NCI-H1092 treated with DMSO at 0.1 percent for 48 hours (cell line): ENCODE measurements at regions not wholly inside any gene's neighbourhood (a gene's known extent, or its start where the extent isn't known, plus 50 kb on each side); places are given as distances from the start of the nearest gene placed in this dataset.

Experiments
- DNase-seq: peaks from one replicate; lab custom pipeline; 2025; lab: John Stamatoyannopoulos, UW

GRCh38 chr2:195407783-195408182, 249.2 kb upstream of the SLC39A10 start:
- no peak for DNase-seq

DNA sequence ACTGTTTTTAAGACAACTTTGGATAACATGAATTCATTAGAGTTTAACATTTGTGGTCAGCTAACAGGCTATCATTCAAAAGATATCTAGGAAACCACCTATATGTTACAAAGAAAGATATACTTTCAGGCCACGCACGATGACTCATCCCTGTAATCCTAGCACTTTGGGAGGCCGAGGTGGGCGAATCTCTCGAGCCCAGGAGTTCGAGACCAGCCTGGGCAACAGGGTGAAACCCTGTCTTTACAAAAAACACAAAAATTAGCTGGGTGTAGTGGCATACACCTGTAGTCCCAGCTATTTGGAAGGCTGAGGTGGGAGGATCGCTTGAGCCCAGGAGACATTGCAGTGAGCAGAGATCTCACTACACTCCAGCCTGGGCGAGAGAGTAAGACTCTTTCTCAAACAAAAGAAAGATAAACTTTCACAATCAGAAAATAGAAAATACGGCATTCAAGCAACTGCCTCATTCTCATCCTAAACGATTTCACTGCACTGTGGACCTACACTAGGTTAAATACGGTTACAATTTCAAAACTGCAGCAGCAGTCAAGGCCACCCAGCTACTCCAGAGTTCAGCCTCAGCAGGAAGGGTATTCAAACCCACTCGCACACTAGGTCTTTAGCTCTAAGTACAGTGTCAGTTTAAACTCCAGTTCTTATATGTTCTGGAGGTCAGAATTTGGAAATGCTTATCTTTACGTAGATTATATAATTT, 250.0 kb upstream of the SLC39A10 start:
- no peak for DNase-seq

DNA sequence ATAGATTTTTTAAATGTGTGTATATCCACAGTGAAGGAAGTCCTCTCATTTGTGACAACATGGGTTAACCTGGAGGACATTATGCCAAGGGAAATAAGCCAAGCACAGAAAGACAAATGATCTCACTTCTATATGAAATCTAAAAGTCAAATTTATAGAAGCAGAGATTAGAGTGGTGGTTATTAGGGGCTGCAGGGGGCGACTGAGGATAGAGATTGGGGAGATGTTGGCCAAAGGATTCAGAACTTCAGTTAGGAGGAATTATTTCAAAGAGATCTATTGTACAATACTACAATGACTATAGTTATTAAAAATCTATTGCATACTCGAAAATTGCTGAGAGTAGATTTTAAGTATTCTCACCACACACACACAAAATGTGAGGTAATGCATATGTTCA, 252.4 kb upstream of the SLC39A10 start:
- no peak for DNase-seq

DNA sequence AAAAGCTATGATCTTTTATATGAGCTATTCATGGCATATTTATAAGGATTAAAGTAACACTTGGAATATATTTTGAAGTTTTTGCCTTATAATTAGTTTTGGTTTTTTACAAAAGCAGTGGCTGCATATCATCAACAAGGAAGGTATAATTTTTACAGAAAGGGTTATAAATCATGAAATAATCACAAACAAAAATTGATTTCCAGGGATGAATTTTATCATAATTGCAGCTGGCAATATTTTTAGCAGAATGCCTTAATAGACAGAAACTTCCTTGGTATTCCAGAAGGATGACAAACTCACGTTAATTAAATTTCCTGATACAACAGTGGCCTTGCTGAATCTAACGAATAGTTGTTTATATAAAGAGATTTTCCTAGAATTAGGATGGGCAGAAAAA, 260.5 kb upstream of the SLC39A10 start:
- no peak for DNase-seq

GRCh38 chr2:195395362-195395761, 261.7 kb upstream of the SLC39A10 start:
- DNase-seq: no peak

DNA sequence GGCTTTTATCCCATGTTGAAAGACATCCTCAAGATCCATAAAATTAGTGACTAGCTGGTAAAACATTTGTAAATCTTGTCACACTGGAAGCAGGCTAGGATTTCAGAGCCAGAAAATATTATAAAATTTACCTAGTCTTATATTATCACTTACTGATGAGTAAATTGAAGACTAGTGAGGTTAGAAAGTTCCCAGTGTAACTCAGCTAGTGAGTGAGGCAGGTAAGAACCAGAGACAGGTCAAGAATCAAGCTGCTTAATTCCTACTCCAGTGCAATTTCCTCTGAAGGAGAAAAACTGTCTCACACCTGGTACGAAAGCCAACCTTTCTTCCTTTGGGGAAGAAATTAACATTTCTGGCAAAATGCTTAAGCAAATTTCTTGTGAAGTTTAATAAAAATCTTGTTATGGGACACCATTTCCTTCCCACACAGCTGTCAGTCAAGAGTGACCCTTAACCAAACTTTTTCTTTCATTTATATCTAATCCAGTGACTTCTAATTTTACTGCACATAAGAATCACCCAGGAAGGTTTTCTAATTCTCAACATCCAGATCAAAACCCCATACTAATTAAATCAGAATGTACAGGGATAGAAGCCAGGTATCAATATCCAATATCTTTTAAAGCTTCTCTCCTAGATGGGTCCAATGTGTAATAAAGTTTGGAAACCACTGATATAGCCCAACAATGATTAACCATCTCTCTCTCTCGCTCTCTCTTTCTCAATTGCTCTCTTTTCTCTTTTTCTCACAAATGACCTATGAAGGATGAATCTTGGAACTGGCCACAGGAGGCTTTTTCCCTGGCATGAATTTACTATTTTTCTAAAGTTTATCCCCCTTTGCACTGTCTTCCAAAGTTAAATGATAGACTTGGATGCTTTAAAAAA, 264.3 kb upstream of the SLC39A10 start:
- no peak for DNase-seq

GRCh38 chr2:195390686-195391321, 266.2 kb upstream of the SLC39A10 start:
- DNase-seq: no peak

GRCh38 chr2:195388028-195388427, 269.0 kb upstream of the SLC39A10 start:
- no peak for DNase-seq

DNA sequence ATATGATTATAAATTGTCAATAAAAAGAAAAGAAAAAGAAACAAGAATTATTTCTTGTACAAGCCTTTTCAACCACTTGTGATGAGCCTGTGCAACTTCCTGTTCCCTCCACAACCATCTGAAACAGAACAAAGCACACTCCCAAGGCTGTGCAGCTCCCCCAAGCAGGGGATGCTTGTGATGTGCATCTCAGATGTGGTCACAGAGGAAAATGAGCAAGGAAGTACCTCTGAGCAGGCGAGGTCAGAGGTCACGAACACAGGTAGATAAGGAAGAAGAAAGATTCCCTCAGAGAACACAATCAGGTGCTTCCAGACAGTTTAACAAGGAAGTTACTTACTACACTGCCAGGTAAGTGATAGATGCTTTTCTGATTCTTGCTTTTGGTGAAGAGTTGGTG, 274.8 kb upstream of the SLC39A10 start:
- no peak for DNase-seq

GRCh38 chr2:195370167-195370943, 286.7 kb upstream of the SLC39A10 start:
- no peak for DNase-seq

DNA sequence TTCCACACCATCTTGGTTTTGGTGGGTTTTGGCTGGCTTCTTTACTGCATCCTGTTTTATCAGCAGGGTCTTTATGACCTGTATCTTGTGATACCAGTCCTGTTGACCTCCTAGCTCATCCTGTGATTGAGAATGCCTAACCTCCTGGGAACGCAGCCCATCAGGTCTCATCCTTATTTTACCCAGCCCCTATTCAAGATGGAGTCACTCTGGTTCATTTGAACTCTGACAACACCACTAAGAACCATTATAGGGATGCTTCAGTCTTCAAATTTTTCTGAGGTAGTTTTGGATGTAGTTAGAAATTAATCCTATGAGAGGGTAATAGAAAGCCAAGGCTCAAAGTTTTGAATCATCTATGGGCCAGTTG, 287.8 kb upstream of the SLC39A10 start:
- no peak for DNase-seq

DNA sequence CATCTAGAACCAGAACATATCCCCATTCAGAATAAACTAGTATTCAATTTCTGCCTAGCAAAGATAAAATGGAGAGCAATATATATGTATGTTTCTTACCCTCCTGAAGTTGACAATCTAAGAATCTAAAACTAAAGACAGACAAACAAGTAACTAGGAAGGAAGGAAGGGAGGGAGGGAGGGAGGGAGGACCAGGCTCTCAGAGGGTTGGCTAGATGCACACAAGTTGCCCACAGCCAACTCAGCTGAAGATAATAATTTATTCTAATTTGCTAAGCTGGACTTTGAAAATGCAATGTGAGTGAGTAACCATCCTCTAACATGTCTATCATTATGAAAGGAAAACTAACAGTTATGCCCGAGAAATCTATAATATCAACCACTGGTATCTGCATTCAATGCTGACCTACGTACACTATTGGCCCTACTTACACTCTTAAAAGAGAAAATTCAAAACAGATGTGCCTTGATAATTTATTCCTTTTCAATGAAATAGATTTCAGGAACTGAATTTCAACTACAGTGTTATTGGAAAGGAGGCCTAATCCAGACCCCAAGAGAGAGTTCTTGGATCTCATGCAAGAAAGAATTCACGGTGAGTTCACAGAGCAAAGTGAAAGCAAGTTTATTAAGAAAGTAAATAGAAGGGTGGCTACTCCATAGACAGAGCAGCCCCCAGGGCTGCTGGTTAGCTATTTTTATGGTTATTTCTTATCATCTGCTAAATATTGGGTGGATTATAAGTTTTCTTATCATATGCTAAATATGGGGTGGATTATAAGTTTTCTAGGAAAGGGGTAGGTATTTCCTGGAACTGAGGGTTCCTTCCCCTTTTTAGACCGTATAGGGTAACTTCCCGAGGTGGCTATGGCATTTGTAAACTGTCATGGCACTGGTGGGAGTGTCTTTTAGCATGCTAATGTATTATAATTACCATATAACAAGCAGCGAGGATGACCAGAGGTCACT, 288.5 kb upstream of the SLC39A10 start:
- no peak for DNase-seq

GRCh38 chr2:195367809-195368208, 289.2 kb upstream of the SLC39A10 start:
- DNase-seq: no peak

DNA sequence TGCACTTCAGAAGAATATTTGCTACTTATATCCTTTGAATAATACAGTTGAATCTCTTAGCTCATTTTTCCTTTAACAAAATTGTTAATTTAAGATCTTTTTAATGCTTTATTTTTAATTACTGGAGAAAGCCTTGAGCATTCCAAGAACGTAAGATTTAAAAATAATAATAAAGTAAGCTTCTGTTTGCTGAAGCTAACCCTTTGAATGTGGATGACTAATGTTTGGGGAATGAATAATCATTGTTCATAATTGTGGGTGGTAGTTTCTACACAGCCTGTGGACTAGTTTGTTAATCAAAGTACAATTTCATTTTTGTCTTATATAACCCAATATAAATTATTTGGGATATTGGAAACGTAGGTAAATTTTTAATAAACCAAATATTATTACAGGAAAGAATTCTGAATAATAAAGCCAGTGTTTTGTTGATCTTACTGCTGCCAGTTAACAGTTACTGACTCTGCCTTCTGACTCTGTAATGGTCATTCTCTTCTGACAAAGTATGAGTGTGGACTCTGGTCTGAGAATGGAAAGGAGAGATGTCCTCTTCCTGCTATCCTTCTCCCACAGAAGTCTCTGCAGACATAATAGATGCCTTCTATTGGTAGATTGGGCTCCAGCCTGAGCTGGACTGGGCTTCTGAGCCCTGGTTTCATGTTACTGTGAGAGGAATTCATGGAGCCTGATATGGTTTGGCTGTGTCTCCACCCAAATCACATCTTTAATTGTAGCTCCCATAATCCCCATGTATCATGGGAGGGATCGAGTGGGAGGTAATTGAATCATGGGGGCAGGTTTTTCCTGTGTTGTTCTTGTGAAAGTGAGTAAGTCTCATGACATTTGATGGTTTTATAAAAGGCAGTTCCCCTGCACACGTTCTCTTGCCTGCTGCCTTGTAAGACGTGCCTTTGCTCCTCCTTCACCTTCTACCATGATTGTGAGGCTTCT, 292.7 kb upstream of the SLC39A10 start:
- no peak for DNase-seq

- no peak for DNase-seq
Observed at GRCh38 chr2:195363496-195363895, 293.5 kb upstream of the SLC39A10 start.

DNA sequence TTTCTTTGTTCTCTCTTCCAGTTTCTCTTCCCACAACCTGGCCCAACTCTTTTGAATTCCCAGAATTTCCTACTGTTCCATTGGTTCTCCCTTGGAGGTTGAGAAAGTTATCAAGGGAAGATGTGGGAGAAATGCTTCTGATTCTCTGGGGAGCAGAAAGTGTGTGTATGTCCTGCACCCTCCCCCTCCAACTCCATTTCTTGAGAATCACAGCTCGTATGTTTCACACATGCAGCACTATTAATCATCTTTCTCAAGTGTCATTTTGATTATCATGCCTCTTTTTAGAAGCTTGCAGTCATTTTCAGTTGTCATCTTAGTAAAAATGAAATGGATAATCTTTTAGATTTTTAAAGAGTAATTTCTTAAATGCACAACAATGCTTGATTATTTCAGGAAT, 296.8 kb upstream of the SLC39A10 start:
- no peak for DNase-seq

- no peak for DNase-seq
Observed at GRCh38 chr2:195359043-195359735, 297.8 kb upstream of the SLC39A10 start.

GRCh38 chr2:195356920-195357440, 300.0 kb upstream of the SLC39A10 start:
- no peak for DNase-seq

GRCh38 chr2:195356026-195356425, 301.0 kb upstream of the SLC39A10 start:
- DNase-seq: no peak
